ENCODE measurements at regions not wholly inside any gene's neighbourhood (a gene's known extent, or its start where the extent isn't known, plus 50 kb on each side); places are given as distances from the start of the nearest gene placed in this dataset.
"Not testable (repeated sequence)": the region's sequence is repeated elsewhere in the genome, so short reads cannot be mapped to it uniquely, and the experiment has no call there.

DNA sequence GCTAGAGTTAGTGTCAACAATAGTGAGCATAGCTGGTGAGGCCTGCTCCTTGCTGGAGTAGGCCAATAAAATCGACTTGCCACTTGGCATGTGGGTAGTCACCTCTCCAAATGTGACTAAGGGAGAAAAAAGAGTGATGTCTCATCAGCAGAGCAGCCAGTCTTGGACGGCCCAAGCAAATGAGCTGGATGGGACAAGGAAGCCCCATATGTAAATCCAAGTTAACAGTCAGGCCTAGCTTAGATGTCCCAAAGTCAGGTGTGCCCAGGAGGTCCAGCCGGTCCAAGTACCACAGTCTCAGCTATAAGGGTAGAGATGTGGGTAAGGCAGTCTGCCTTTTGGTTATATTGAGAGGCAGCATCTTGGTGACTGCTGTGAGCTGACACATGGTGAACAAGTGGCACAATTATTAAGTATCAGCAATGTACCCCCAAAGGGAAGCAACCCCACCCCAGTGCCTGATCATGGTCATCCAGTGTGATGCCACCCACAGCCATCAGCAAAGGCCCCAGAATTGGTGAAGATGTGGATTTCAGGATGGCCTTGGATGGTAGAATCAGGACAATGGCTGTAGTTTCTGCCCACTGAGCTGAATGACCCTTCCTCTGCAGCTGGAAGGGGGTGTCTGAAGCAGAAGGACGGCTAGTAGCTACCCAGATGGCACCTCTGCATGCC is 83.4 kb downstream of the TNFRSF13B start:
- DNase-seq (ENCODE audit: low read depth in 1 of 2, low spot score in 1 of 2) = no peak

GRCh38 chr17:16887523-16888095 is 84.3 kb downstream of the TNFRSF13B start:
- DNase-seq (ENCODE audit: low read depth in 1 of 2, low spot score in 1 of 2) = no peak

GRCh38 chr17:16886655-16887322 is 85.1 kb downstream of the TNFRSF13B start:
- no peak for DNase-seq (ENCODE audit: low read depth in 1 of 2, low spot score in 1 of 2)

DNA sequence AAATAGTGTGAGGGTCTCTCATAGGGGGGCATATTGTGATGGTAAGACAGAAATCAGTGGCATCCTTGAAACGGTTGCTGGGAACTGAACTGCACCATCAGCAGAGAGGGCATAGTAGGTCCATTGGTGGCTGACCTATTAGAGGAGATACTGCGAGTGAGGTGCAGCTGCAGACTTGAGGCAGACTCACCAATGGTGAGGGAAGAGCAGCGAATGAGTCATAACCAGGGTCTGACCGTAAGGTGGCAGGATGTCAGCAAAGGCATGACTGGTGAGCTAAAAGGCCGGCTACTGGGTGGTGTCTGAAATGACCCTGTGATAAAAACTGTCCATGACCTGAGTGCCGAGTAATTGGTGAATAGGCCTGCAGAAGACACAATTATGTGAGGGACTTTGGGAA is 86.7 kb downstream of the TNFRSF13B start:
- not testable (repeated sequence) for DNase-seq (ENCODE audit: low read depth in 1 of 2, low spot score in 1 of 2)

- not testable (repeated sequence) for DNase-seq (ENCODE audit: low read depth in 1 of 2, low spot score in 1 of 2)
These were observed 89.0 kb downstream of the TNFRSF13B start for GRCh38 chr17:16882926-16883265.

DNA sequence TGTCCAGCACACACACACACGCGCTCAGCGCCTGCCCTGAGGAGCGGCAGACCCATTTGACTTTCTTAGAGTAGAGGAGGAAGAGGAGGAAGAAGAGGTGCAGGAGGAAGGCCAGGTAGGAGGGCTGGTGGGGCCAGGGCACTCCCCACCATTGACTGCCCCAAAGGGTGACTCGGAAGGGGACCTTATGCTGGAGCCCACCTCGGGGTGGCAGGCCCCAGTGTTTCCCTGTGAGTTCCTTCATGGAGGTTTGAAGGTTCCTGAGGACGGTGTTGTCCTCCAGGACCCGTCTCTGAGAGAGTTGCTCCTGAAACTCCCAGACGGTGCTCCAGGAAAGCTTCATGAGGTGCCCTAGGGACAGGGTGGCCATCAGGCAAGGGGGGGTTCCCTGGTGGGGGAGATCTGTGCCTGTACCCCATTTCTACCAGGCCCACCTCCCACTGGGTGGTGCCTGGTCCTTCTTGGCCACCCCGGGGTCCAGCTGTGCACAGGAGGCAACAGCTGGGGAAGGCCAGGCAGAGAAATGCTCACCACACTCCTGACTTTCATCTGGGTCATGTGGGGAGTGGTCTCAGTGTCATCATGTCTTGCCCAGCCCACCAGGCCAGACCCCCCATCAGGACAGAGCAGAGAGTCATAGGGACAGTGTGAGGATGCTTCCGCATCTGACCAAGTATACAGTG is 89.5 kb downstream of the TNFRSF13B start:
- no peak for DNase-seq (ENCODE audit: low read depth in 1 of 2, low spot score in 1 of 2)

DNA sequence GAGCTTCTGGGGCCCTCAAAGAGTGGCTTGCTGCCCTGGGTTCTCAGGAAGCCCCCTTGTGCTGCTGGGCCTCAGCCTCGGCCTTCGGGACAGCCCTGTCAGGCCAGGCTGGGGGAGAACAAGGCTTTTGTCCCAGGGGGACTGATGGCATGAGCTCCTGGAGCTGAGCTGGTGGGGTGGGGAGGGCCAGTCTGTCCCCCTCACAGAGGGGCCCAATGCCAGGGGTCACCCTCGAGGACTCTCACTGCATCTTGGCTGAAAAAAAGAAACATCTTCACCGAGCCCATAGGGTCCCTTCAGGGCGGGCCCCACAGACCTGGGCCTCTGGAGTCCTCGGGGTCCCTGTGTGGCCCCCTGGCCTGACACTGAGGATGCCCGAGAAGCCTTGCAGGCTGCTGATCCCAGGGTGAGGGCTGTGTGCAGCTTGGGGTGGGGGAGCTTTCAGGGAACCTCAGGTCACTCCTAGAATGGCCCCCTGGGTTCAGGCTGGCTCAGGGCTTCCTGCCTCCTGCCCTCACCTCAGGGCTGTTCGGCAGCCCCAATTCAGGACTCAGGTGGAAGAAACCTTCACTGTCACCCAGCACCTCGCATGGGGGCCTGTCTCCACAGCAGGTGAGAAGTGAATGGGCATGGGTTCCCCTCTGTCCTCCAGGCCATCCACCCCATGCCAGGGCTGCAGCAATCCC is 90.5 kb downstream of the TNFRSF13B start:
- no peak for DNase-seq (ENCODE audit: low read depth in 1 of 2, low spot score in 1 of 2)

DNA sequence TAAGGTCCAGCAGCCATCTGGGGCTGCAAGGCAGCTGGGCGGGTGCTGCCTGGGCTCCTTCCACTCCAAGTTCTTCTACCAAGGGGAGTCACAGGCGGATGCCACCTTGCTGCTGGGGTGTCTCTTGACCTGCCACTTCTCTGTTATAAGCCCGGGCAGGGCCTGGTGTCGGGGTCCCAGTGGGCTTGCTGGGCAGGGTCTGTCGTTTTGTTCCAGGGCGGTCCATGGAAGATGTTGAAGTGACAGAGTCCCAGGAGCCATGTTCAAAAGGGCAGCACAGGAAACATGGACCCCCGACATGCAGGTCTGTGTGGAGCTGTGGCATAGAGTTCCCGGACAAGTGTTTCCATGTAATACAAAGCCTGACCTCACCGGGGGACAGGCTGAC is 91.1 kb downstream of the TNFRSF13B start:
- DNase-seq (ENCODE audit: low read depth in 1 of 2, low spot score in 1 of 2) = no peak

- no peak for DNase-seq (ENCODE audit: low read depth in 1 of 2, low spot score in 1 of 2)
These were observed 91.6 kb downstream of the TNFRSF13B start for GRCh38 chr17:16880121-16880842.

DNA sequence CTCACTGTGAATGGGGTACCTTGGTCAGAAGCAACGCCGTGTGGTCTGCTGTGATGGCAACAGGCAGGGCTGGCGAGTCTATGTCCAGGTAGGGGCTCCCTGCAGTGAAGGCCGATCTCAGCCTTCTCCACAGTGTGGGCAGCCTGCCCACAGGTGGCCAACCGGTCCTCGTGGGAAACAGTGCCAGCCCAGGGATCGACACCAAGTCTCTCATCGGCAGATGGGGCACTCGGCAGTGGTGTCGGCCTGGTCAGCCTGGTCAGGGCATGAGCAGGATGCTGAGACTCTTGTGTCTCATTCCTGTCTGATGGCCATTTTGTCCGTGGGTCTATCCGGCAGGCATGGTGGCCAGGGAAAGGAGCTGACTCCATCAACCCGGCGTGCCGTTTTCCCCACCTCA is 92.2 kb downstream of the TNFRSF13B start:
- DNase-seq (ENCODE audit: low read depth in 1 of 2, low spot score in 1 of 2) = no peak

DNA sequence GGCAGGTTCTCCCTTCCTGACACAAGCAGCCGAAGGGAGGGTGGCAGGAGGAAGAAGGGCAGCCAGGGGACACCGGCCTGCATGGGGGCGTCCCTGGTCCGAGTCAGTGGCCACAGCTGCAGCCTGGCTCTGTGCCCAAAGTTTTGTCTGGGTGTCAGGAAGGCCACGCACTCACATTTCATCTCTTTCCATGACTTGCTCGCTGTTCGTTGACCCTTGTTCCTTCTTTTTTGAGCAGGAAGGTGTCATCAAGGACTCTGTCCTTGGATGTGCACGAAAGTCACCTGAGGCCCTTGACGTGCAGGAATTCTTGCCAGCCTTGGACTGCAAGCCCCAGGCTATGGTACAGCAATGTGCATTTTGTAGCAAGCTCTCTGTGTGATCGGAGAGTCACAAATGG is 93.3 kb downstream of the TNFRSF13B start:
- DNase-seq (ENCODE audit: low read depth in 1 of 2, low spot score in 1 of 2) = no peak

DNA sequence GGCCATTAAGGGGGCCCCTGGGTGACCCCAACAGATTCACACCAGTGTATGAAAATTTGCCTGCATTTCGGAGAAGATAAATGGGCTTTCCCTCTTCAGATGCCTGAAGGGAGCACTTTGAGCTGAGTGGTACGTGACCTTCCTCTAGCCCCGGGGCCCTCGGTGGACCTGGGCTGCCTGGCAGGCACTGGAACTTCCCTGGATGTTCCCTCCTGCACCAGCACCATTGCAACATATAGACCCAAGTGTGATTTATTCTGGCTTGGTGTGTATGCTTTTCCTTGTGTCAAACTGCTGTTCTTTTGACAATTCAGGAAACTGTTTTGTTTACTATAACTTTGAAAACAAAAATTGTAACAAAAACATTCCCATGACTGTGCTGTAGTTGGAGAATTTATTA is 93.8 kb downstream of the TNFRSF13B start:
- no peak for DNase-seq (ENCODE audit: low read depth in 1 of 2, low spot score in 1 of 2)

GRCh38 chr17:16877099-16877498 is 94.8 kb downstream of the TNFRSF13B start:
- no peak for DNase-seq (ENCODE audit: low read depth in 1 of 2, low spot score in 1 of 2)

GRCh38 chr17:16875662-16876061 is 96.3 kb downstream of the TNFRSF13B start:
- DNase-seq (ENCODE audit: low read depth in 1 of 2, low spot score in 1 of 2) = no peak

DNA sequence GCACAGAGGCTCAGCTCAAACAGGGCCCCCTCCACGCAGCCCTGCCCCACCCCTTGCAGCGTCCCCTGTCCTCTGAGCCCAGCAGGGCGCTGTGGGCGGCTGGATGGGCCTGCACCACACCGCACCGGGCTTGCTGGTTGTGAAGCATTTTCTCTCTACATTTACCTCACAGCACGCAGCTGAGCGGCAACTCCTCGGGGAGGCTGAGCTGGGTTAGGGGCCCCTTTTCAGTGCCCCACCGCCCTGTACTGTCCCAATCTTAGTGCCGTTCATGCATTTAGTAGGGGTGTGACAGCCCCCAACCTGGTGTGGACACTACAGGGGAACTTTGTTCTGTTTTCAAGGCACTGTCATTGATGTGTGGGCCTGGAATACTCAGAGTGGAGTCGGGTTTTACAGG is 97.7 kb downstream of the TNFRSF13B start:
- DNase-seq (ENCODE audit: low read depth in 1 of 2, low spot score in 1 of 2) = not testable (repeated sequence)

DNA sequence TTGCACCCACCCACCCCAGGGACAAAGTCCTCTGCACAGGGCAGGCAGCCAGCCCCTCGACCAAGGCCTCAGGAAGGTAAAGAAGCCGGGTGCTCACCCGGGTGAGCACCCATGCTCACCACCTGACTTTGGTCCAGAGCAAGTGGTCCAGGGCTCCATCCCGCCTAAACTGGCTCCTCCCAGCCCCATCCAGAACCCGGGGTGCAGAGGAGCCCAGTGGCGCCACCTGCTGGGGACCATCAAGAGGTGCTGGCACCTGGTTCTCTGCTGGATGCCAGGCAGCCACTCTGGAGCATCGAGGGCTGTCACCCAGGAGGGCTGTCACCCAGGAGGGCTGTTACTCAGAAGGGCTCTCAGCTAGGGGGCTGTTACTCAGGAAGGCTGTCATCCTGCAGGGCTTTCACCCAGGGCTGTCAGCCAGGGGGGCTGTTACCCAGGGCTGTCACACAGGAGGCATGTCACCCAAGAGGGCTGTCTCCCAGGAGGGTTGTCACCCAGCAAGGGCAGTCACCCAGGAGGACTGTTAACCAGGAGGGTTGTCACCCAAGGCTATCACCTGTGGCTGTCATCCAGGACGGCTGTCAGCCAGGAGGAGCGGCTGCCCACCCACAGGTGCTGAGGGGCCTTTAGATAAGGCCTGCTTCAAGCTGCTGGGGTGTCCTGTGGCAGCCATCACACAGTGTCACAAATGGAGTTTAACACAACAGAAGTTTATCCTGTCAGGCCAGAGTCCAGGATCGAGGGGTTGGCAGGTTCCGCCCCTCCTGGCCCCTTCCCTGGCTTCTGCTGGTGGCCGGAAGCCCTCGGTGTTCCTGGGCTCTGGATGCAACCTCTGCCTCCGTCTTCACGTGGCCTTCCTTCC is 98.5 kb downstream of the TNFRSF13B start:
- DNase-seq (ENCODE audit: low read depth in 1 of 2, low spot score in 1 of 2) = peak in 1 of 2 donors; percentile 14

DNA sequence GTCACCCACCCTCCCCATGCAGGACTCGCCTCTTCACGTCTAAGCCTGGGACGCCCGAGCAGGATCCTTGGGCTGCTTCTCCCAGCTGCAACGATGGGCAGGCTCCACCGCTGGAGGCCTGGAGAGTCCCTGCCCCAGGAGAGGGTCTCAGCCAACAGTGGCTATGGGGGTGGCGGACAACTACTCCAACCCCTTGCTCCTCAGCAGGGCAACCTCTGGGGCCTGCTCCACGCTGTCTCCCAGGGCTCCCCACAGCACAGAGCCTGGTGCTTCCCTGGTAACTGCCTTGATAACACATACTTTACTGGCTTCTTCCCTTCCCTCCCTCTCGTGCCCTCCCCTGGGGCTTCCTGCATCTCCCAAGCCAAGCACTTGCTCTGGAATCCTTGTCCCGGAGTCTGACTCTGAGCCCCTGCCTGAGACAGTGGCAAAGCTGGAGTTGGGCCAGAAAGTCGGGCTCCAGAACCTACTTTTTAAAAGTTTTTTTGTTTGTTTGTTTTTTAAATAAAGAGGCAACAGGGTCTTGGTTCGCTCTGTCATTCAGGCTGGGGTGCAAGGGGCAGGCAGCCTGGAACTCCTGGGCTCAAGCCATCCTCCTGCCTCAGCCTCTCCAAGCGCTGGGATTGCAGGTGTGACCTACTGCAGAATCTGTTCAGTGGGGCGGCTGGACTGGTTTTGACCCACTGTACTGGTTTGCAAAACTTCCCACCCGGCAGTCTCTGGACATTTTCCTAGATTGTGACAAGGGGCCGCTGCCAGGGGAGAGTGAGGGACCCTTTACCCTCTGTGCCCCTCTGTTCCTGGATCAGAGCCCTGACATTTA is 99.4 kb downstream of the TNFRSF13B start:
- no peak for DNase-seq (ENCODE audit: low read depth in 1 of 2, low spot score in 1 of 2)

DNA sequence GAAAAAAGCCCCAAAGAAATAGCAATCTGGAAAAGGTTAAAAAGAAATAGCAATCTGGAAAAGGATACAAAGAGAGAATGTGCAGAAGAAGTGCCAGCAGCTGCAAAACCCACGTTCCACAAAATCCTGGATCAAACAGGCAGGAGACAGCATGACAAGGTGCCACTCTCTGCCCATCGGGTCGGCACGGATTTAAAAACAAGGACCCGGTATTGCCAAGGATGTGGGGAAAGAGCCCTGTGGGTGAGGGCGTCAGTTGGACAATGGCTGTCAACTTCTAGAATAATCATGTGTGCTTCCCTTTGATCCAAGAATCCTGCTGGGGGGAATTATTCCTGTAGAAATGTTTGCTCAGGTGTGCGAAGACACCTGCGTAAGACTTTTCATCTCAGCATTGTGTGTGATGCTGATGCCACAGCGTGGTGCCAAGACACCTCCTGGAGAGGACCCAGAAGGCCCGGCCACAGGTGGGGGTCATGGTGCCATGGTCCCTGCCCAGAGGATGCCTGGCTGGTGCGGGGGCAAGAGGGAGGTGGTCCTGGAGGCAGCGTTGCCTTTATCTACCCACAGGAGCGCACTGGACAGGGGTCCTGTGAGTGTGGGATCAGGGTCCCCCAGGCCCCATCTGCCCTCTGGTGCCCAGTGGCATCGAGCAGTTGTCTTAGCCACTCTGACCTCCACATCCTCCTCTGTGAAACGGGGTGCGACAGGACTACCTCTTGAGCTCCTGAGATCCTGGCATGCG is 100.3 kb downstream of the TNFRSF13B start:
- not testable (repeated sequence) for DNase-seq (ENCODE audit: low read depth in 1 of 2, low spot score in 1 of 2)
